ENCODE measurements at regions not wholly inside any gene's neighbourhood (a gene's known extent, or its start where the extent isn't known, plus 50 kb on each side); places are given as distances from the start of the nearest gene placed in this dataset.

DNA sequence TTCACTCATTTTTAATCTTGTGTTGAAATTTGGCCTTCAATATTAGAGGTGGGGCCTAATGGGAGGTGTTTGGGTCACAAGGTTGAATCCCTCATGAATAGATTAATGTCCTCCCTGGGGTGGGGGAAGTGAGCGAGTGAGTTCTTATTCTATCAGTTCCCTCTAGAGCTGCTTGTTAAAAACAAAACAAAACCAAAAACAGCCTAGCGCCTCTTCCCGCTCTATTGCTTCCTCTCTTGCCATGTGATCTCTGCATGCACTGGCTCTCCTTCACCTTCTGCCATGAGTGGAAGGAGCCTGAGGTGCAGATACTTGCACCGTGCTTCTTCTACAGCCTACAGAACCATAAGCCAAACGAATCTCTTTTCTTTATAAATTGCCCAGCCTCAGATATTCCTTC lies 89.6 kb upstream of the SLC35F1 start:
- no peak for TF ChIP-seq SPI1 (IDR thresholded peaks at IDR 0.05; ENCODE audit: low read depth, low read length)
- TF ChIP-seq POLR2A (IDR thresholded peaks at IDR 0.05; ENCODE audit: low read depth, low read length) = no peak
- TF ChIP-seq POLR2AphosphoS5 (IDR thresholded peaks at IDR 0.05; ENCODE audit: low read depth, low read length) = no peak
- no peak for TF ChIP-seq TAF1 (IDR thresholded peaks at IDR 0.05; ENCODE audit: low read depth, low read length)

All from GM12891 (cell line).